HT-29 (cell line): ENCODE measurements at regions not wholly inside any gene's neighbourhood (a gene's known extent, or its start where the extent isn't known, plus 50 kb on each side); places are given as distances from the start of the nearest gene placed in this dataset.

Source experiments
- DNase-seq: peaks from one replicate; pipeline ENCODE4 v3.0.0-alpha.2; 2015; ENCODE audit warnings: low spot score

DNA sequence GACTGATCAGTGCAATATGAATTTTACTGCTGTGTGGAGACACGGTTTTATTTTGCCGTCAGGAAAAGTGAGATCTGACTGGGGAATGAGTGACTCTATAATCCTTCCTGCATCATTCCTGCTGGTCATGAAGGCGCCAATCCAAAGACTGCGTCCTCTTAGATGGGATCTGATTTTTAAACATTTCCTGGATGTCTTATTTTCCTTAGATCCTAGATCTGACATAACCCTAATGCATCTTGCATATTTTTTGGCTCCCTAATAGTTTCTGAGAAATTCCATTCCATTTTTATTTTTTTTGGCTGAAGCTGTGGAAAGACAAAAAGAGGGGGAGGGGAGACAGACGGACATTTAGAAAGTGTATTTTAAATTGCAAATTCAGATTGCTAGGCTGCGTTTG lies 454.9 kb upstream of the FAT1 start:
- no peak for DNase-seq

DNA sequence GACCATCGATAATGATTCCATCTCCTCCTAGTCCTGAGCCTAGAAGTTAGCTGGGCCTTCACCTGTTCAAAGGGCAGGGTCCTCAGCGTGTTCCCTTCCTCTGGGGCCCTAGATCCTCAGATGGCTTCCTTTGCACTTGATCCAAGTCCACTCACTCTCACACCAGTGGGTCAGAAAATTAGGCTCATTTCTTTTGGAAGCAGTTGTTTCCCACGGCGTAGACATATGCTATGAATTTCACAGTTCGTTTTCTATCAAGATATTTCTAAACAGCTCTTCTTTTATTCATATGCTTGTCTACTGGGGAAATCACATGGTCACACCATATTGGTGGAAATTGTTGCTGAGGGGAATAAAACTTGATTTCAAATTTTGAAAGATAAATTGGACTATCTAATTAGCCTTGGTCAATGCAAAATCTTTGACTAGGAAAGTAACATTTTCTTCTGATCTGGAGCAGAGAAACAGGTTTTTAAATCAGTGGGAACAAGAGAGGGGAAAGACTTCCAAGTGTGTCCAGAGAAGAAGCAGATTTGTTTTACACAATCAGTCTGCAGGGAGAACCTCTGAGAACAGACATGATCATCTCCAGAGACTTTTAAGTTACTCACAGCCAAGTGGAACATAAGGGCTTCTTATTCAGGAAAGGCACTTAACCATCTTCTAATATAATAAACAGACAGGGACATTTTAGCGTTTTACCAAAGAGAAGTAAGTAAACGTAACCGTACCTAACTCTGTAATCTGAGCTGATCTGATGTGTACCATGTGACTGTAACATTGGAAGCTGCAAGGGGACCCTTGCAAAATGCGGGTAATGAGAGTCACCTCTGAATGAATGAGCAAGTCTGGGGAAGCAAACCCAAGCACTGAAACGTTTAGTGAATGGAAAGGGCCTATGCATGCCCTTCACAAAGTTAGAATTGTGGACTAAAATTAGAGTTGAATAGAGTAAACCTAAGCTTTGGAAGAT lies 455.7 kb upstream of the FAT1 start:
- DNase-seq = no peak

DNA sequence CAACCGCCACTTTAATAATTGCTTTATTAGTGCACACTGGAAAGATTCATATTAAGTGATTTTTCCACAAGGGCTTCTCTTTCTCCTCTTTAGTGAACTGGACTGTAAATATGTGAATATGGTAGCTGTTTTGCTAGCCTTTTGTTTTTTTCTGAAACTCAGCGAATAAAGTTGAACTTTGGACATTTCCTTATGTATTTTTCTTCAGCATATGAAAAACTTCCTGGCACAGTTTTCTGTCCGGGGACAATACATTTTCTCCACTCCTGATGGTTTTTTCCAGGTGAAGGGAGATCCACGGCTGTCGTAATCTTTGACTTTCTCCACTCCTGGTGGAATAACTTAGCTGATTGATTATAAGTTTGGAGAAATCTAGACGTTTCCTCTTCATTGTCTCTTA lies 457.4 kb upstream of the FAT1 start:
- no peak for DNase-seq

DNA sequence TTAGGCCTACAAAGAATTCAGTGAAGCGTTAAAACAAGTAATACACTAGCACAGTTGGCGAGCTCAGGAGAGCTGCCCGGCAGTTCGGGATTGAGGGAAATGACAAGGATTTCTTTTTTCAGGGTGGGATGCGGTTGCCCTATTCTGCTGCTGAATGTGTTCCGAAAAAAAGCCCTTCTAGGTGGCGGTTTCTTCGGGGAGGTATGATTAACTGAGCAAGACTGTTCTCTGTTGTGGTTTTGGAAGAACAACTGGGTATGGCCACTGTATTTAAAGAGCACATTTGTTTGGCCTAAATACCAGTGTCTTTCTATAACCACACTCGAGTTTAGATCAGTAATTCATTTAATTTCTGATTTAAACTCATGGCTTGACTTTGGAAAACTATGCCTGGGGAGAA lies 459.7 kb upstream of the FAT1 start:
- no peak for DNase-seq

DNA sequence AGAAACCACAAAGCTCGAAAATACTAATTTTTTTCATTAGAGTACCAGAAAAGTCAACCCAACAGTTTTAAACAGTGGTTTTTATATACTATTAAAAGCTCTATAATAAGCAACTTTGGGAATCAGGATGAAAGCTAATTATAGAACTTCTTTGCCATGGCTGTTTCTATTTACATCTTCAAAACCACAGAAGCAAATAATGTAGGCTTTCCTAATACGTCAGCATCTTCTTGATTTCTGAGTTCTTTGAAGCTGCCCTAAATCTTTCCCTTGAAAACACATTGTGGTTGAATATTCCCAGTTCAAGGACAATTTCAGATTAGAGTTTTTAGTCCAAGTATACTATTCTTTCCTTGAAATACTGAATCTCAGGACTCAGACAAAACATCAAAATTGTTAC lies 460.2 kb upstream of the FAT1 start:
- no peak for DNase-seq

DNA sequence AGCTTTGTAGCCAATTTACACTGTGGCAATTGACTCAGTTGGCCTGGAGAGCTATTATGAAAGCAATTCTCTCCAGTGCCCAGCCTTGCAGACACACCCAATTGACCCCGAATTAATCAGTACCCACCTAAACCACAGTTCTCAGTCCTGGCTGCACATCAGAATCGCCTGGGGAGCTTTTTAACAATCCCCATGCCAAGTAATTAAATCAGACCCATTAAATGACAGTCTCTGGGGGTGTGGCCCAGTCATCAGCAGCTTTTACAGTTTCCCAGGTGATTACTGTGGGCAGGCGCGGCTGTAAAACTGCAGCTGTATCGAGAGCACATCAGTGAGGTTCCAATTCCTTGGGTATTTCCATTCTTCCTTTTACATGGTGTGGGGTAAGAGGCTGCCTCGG lies 460.9 kb upstream of the FAT1 start:
- no peak for DNase-seq

DNA sequence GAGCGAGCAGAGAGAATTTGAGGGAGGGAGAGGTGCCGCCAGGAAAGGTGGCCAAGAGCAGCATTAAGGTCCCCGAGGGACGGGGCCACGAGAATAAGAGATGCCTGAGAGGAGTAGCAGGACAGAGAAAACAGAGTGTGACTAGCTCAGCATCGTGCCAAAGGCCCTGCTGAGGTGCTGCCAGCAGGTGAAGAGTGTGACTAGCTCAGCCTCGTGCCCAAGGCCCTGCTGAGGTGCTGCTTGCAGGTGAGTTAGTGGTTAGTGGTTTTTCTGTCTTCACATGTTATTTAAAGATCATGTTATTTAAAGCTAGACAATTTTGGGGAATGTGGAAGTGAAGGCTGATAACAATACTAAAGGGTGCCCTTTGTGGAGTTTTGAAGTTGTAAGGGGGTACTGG lies 464.5 kb upstream of the FAT1 start:
- no peak for DNase-seq

DNA sequence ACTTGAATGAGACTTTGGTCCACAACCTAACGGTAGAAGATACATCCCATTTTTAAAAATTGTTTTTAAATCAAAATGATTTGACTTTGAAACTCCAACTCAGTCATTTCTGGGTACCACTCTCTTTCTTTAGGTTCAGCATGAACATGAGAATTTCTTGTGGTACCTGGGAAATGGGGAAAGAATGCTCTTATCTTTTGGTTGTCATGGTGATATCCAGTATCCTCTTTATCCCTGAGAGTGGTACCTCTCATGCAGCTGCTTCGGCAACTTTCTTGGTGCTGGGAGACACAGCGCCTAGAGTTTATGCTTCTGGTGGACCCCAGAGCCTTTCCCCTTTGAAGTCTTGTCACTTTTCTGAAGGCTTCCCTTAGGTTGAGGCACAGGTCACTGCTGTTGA lies 465.1 kb upstream of the FAT1 start:
- DNase-seq = no peak

DNA sequence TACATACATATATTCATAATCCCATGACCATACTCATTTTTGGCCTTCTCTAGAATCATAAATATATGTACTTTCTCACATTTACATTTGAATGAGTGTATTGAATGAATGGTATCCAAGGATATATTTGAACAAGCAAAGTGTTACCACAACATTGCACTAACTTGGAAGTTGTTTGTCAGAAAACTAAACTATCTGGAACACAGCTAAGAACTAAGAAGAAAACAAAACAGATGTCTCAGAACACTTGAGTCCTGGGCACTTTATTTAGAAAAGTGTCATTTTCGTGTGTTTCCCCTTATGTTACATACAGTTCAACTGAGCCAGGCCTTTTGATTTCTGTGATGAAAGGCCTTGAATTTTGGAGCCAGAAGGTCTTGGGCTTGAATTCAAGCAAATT lies 466.7 kb upstream of the FAT1 start:
- no peak for DNase-seq

DNA sequence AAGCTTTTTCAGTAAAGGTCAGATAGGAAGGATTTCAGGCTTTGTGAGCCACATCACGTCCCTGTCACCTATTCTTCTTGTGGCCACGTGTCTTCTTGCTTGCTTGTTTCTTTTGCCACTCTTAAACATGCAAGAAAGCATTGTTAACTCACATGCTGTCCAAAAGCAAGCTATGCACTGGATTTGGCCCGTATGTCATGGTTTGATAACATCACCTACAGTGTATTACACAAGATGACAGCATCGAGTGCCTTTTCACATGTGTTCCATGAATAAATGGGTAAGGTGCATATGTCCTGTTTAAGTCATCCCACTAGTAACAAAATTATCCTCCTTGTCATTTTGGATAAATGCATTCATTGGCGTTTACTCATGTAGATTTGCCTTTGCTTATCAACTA lies 468.0 kb upstream of the FAT1 start:
- no peak for DNase-seq

DNA sequence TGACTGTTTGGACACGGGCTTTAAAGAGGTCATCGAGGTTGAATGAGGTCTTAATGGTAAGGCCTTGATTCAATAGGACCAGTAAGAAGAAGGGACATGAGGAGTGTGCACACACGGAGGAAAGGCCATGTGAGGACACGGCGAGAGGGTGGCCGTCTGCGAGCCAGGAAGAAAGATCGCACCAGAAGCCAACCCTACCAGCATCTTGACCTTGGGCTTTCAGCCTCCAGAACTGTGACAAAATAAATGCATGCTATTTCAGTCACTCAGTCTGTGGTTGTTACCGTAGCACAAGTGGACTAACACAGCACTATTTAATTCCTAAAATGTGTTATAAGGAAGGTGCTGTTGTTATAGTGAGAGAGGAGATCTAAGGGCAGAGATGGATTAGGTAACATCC lies 468.6 kb upstream of the FAT1 start:
- no peak for DNase-seq

DNA sequence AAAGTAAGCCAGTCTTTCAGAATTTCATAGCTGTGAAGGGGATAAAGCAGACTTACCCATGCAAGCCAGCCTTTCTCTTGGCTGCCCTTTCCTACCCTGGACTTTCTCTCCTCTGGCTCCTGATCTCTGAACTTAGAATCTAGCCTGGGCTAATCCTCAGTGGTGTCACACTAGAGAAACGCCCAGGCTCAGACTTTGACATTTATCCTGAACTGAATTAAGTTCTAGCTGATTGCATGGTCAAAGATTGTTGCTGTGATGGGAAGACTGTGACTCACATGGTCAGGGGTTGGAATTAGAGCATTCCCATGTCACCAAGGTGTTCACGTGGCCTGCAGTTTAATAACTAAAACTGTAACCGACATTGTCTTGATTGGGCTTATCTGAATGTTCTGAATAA lies 469.5 kb upstream of the FAT1 start:
- no peak for DNase-seq

DNA sequence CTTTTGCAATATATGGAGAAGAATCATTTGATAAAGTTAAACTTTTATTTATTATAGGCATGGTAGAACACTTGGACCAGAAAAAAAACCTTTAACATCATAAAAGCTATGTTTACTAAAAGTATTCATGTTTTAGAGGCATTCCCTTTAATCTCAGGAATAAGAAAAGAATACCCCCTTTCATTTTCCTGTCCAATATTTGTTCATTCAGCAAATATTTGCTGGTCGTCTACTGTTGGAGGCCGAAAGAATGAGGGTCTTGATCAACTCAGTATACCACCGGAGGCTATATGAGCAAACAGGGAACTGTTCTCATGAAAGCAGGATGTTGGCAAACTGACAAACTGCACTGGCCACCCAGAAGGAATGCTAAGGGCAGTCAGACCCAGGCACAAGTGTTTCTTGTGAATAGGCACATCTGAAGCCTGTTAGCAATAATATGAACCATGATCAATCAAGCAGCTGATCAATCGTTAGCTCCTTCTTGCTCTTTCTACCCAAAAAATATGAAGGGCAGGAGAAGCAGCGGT lies 480.8 kb upstream of the FAT1 start:
- no peak for DNase-seq

DNA sequence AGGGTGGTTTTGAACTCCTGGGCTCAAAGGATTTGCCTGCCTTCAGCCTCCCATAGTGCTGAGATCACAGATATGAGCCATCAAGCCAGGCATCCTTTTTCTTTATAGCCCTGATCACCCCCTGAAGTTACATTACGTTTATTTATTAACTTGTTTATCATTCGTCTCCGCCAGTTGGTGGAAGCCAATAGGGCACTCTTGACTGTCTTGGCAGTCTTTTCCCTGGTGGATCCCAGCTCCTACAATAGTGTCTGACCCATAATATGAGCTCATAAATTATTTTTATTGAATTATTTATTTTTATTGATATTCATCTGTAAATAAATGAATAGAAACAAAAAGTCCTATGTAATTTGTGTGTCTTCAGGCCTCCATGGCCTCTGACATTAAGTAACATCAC lies 484.3 kb upstream of the FAT1 start:
- DNase-seq = no peak

DNA sequence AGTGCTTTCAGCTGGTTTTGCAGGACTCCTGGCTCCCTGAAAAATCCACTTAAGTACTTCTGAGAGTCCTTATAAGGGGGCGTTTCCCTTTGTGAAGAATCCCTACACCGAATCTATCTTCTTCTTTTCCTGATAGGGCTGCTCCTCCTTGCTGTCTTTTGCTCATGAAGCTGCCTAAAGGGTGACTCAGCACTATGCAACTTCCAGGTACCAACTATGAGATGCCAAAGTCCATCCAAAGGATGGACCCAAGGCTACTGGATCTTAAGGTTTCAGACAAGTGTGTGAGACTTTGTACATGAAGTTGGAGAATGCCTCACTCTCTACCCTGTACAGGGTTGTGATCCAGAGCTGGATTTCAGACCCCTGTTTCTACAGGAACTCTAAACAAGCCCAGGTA lies 485.0 kb upstream of the FAT1 start:
- DNase-seq = peak; percentile 31

DNA sequence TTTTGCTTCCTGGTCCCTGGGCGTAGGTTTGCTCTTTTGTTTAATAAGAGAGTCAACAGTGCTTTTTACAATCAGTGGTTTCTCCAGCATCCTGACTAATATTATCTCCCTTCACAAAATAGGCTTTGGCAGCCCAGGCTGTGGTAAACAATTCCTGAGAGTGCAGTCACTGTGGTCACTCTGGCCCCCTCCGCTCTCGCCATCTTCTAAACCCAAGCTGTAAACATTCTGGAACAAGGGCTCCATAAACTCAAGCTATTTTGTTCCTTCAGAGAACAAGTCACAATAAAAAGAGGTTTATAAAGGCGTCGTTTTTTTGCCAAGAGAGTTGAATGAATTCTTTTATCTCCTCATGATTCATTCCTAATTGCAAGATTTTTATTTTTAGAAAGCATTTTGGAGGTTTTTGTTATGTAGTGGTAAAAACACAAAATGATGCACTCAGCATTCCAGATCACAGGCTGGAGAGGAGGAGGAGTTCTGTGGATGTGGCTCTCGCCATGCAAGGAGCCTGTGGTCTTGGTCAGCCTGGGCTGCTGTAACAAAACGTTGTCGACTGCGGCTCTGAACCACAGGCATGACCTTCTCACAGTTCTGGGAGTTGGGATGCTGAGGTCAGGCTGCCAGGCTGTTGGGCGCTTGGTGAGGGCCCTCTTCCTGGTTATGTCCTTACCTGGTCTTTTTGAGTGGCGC lies 486.4 kb upstream of the FAT1 start:
- DNase-seq = no peak

DNA sequence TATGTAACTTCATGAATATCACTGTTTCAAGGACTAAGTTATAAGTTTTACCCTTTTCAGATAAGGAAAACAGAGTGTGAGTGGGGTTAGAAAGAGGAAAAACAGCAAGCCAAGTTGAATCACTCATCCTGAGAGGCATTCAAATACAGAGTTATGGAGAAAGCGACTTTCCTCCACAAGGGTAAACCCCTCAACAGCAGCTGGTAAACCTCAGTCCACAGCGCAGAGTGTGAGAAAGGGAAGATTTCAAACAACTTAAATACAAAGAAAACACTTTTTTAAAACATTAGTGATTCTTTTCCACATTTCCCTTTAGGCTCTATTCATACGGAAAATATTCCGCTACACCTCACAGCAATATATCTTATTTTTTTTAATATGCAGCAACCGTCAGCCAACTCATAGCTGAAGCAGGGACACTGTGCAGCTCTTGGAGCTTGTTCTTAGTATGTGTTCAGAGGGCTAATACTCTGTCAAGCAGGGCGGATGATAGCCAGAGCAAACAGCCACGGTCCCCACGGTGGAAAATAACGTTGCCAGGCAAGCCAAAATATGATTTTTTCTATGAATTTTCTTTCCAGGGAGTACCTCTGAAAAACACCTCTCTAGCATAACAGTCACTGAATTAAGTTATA lies 488.9 kb upstream of the FAT1 start:
- no peak for DNase-seq

DNA sequence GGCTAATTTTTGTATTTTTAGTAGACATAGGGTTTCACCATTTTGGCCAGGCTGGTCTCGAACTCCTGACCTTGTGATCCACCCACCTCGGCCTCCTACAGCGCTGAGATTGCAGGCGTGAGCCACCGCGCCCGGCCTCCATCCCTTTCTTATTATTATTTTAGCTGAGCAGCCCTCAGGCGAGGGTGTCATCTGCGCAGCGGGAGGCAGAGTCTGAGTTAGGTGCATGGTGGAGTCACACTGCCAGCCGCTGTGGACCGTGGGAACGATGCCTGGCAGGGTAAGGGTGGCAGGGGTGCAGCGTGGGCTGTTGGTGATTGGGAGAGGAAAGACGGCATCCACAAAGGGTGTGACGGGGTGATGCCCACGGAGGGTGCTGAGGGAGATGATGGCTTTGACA lies 491.8 kb upstream of the FAT1 start:
- DNase-seq = no peak

DNA sequence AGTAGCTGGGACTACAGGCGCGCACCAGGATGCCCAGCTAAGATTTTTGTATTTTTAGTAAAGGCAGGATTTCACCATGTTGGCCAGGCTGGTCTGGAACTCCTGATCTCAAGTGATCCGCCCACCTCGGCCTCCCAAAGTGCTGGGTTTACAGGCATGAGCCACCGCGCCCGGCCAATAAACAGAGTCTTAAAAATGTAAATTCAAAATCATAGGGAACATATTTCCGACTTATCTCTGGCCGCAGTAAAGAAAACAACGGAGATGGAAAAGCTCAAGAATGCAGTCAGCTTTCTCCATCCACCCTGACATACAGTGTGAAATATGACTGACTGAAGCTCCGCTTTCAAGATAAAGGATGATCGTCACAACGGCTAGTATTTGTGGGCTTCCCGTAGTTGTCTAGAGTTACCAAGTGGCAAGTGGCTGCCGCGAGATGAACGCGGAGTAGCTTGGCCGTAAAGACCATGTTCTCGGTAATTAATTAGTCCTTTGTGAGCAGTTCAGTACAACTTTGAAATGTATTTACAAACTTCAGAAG lies 495.1 kb upstream of the FAT1 start:
- DNase-seq = no peak

DNA sequence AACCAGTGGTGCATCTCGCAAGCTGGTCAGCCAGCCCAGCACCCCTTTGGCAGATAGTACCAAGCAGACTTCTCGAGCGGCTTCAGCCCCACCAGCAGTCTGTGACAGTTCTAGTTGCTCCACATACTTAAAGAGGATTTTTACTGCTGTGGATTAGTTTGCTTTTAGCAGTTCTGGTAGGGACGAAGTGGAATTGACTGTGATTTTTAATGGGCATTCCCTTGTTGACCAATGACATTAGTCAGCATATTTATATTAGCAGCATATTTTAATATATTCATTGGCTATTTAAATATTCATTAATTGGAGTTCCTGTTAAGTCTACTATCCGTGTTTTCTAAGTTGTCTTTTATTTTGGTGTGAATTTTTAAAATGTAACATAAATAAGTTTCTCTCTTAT lies 500.9 kb upstream of the FAT1 start:
- no peak for DNase-seq

DNA sequence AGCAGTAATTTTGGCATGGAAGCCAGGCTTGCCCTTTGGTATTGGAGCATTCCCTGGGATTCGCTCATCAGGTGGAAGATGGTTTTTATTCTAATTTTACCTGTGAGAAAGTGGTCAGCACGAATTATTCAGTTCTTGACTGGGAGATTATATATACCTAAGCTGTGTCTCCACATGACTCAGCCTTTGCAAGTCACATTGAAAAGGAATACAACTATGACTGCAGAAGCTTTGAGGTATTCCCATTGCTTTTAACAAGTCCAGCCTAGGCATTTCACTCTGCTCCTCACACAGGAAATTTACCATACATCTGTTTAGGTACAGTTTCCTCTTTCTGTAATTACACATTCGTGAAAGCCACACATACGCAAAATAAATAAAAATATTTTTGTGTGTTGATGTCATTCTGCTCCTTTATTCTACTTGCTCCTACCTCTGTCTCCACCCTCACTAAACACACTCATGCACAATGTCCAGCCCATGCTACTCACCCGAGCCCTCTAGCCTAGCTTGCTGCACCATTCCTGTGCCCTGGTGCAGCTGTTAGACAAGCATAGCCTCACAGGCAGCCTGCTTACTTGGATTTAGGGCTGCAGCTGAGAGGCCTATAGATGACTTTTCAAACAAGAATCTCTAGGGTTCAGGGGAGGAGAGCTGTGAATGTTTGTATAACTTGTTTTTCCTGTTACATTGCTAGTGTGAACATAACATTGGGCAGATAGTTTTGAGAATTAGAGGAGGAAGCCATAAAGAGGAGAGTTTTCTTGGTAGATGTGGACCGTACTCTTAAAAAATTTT lies 504.4 kb upstream of the FAT1 start:
- DNase-seq = peak; percentile 28
